SK-N-SH (cell line): ENCODE measurements at regions not wholly inside any gene's neighbourhood (a gene's known extent, or its start where the extent isn't known, plus 50 kb on each side); places are given as distances from the start of the nearest gene placed in this dataset.

Source experiments
- CTCF ChIA-PET: fragments of 300-600, 350-600 bp; formaldehyde crosslinking; extraction: SDS; loops from one replicate; lab custom pipeline; 2021; lab: Yijun Ruan, JAX
- POLR2A ChIA-PET: fragments of 350-600 bp; sonication (Branson Sonifier 250); formaldehyde crosslinking; extraction: SDS; loops from one replicate; lab custom pipeline; 2020; ENCODE audit warnings: antibody characterized with exemption, inconsistent platforms; lab: Yijun Ruan, JAX
- DNase-seq: peaks from one replicate; pipeline ENCODE4 v3.0.0; 2012
- H2AFZ ChIP-seq: fragments of 200-600 bp; sonication (generic); 2 replicates; pipeline ENCODE4 v1.8.1; 2016; ENCODE audit warnings: antibody characterized with exemption, mild to moderate bottlenecking, low read depth
- H3F3A ChIP-seq: fragments of 200-600 bp; sonication (generic); replicated peaks from 2 replicates; pipeline ENCODE3; 2016; ENCODE audit warnings: antibody characterized with exemption, mild to moderate bottlenecking; ENCODE audit not compliant: insufficient read depth
- H3K27ac ChIP-seq, 2 experiments: fragments of 200-500 bp in 1 of 2; fragments of 200-600 bp in 1 of 2; sonication (Bioruptor generic) in 1 of 2; sonication (generic), shearing (Covaris generic) in 1 of 2; 2 replicates each; pipeline versions ENCODE4 v1.5.1 to v1.6.1; 2014 to 2016; ENCODE audit warnings: low read depth in 2 of 2, inconsistent platforms in 1 of 2, low read length in 1 of 2, mild to moderate bottlenecking in 1 of 2, mixed read lengths in 1 of 2
- H3K27me3 ChIP-seq: fragments of 200-600 bp; sonication (generic), shearing (Covaris generic); 2 replicates; pipeline ENCODE4 v1.6.1; 2016; ENCODE audit warnings: mixed run types; ENCODE audit not compliant: insufficient read depth
- H3K36me3 ChIP-seq, 2 experiments: fragments of 200-500 bp in 1 of 2; fragments of 200-600 bp in 1 of 2; sonication (Bioruptor generic) in 1 of 2; sonication (generic) in 1 of 2; replicated peaks in 1 of 2; 2 replicates each; pipeline versions ENCODE3 to v1.5.1; 2014 to 2016; ENCODE audit warnings: low read length in 1 of 2, mild to moderate bottlenecking in 1 of 2; ENCODE audit not compliant: insufficient read depth in 2 of 2, control insufficient read depth in 1 of 2
- H3K4me1 ChIP-seq, 2 experiments: fragments of 200-500 bp in 1 of 2; fragments of 200-600 bp in 1 of 2; sonication (Bioruptor generic) in 1 of 2; sonication (generic), shearing (Covaris generic) in 1 of 2; 2 replicates each; pipeline versions ENCODE4 v1.5.1 to v1.6.1; 2014 to 2016; ENCODE audit warnings: low read depth in 1 of 2, low read length in 1 of 2, mixed run types in 1 of 2; ENCODE audit not compliant: insufficient read depth in 2 of 2, control insufficient read depth in 1 of 2
- H3K4me2 ChIP-seq: fragments of 200-600 bp; sonication (generic), shearing (Covaris generic); 2 replicates; pipeline ENCODE4 v1.6.1; 2017; ENCODE audit warnings: mixed run types
- H3K4me3 ChIP-seq, 2 experiments: fragments of 200-500 bp in 1 of 2; fragments of 200-600 bp in 1 of 2; sonication (Bioruptor generic) in 1 of 2; sonication (generic), shearing (Covaris generic) in 1 of 2; 2 replicates each; pipeline versions ENCODE4 v1.5.1 to v1.8.1; 2014 to 2016; ENCODE audit warnings: low read depth in 2 of 2, inconsistent platforms in 1 of 2, low read length in 1 of 2, mild to moderate bottlenecking in 1 of 2, mixed read lengths in 1 of 2, moderate library complexity in 1 of 2
- H3K79me2 ChIP-seq: fragments of 200-600 bp; sonication (generic); 2 replicates; pipeline ENCODE4 v1.8.1; 2017; ENCODE audit warnings: mild to moderate bottlenecking; ENCODE audit not compliant: insufficient read depth
- H3K9ac ChIP-seq: fragments of 200-600 bp; sonication (generic); 2 replicates; pipeline ENCODE4 v1.6.1; 2017; ENCODE audit warnings: mixed run types
- H3K9me2 ChIP-seq: fragments of 200-600 bp; sonication (generic); 2 replicates; pipeline ENCODE4 v1.6.1; 2017; ENCODE audit warnings: mixed run types
- H3K9me3 ChIP-seq: fragments of 200-600 bp; sonication (generic); 2 replicates; pipeline ENCODE4 v1.6.1; 2017; ENCODE audit warnings: mixed run types, mild to moderate bottlenecking, moderate library complexity
- H4K20me1 ChIP-seq: fragments of 200-600 bp; sonication (generic); 2 replicates; pipeline ENCODE4 v1.6.1; 2017; ENCODE audit warnings: mild to moderate bottlenecking, mixed run types; ENCODE audit not compliant: insufficient read depth
- ELF1 ChIP-seq: IDR thresholded peaks from 2 replicates; pipeline ENCODE4 v1.4.0; 2012
- EZH2phosphoT487 ChIP-seq: fragments of 200-600 bp; sonication (generic); IDR thresholded peaks from 2 replicates; pipeline ENCODE4 v1.6.1; 2017; ENCODE audit warnings: low read depth, mixed run types, mild to moderate bottlenecking, antibody characterized with exemption, moderate library complexity, borderline replicate concordance
- FOSL2 ChIP-seq: IDR thresholded peaks from 2 replicates; pipeline ENCODE4 v1.4.0; 2012; ENCODE audit warnings: low read depth, mild to moderate bottlenecking, moderate library complexity, borderline replicate concordance
- FOXM1 ChIP-seq: IDR thresholded peaks from 2 replicates; pipeline ENCODE4 v1.4.0; 2012; ENCODE audit warnings: low read depth, mild to moderate bottlenecking
- GATA2 ChIP-seq: sonication (generic); formaldehyde crosslinking; IDR thresholded peaks from 2 replicates; pipeline ENCODE4 v1.5.0; 2020; ENCODE audit warnings: mild to moderate bottlenecking, missing genetic modification reagents
- IRF3 ChIP-seq: fragments of 150-350 bp; IDR thresholded peaks from 2 replicates; pipeline ENCODE4 v1.6.1; 2016; ENCODE audit warnings: mild to moderate bottlenecking, low read depth, low read length
- NFIC ChIP-seq: IDR thresholded peaks from 2 replicates; pipeline ENCODE4 v1.4.0; 2012; ENCODE audit warnings: borderline replicate concordance
- NRF1 ChIP-seq: IDR thresholded peaks from 2 replicates; pipeline ENCODE4 v1.6.1; 2012; ENCODE audit warnings: low read depth, mild to moderate bottlenecking, low read length
- RXRA ChIP-seq: IDR thresholded peaks from 2 replicates; pipeline ENCODE4 v1.4.0; 2012; ENCODE audit warnings: low read depth, mild to moderate bottlenecking, borderline replicate concordance
- SIN3A ChIP-seq: IDR thresholded peaks from 2 replicates; pipeline ENCODE4 v1.6.1; 2012; ENCODE audit warnings: low read depth, mild to moderate bottlenecking, low read length, moderate library complexity, borderline replicate concordance
- TAF1 ChIP-seq: IDR thresholded peaks from 2 replicates; pipeline ENCODE4 v1.6.1; 2012; ENCODE audit warnings: low read depth, mild to moderate bottlenecking, low read length, moderate library complexity, borderline replicate concordance
- TCF12 ChIP-seq: IDR thresholded peaks from 2 replicates; pipeline ENCODE4 v1.4.0; 2012
- TEAD4 ChIP-seq: IDR thresholded peaks from 2 replicates; pipeline ENCODE4 v1.4.0; 2012; ENCODE audit warnings: mild to moderate bottlenecking, borderline replicate concordance; ENCODE audit not compliant: insufficient read depth
- YY1 ChIP-seq: IDR thresholded peaks from 2 replicates; pipeline ENCODE4 v1.4.0; 2012; ENCODE audit warnings: low read depth, mild to moderate bottlenecking
- ZBTB33 ChIP-seq: IDR thresholded peaks from 2 replicates; pipeline ENCODE4 v1.4.0; 2012; ENCODE audit warnings: low read depth, borderline replicate concordance
- WGBS: methylation state at CpG from one replicate; pipeline ENCODE4 v1.1.6; 2017; ENCODE audit warnings: low lambda C conversion rate; 5-methylcytosine and 5-hydroxymethylcytosine counted together
- TF ChIP-seq, protein P1 (sequence below): fragments of 150-350 bp; IDR thresholded peaks from 2 replicates; pipeline ENCODE4 v1.6.1; 2017; ENCODE audit warnings: antibody characterized with exemption, low read length, low read depth, borderline replicate concordance
- TF ChIP-seq, protein P2 (sequence below): IDR thresholded peaks from 2 replicates; pipeline ENCODE4; 2012
- TF ChIP-seq, protein P3 (sequence below): fragments of 200-600 bp; sonication (generic); IDR thresholded peaks from 2 replicates; pipeline ENCODE4 v1.6.1; 2017; ENCODE audit warnings: antibody characterized with exemption, mild to moderate bottlenecking, moderate library complexity
- TF ChIP-seq, protein P4 (sequence below): IDR thresholded peaks from 2 replicates; pipeline ENCODE4 v1.4.0; 2012; ENCODE audit warnings: low read depth, borderline replicate concordance

DNA sequence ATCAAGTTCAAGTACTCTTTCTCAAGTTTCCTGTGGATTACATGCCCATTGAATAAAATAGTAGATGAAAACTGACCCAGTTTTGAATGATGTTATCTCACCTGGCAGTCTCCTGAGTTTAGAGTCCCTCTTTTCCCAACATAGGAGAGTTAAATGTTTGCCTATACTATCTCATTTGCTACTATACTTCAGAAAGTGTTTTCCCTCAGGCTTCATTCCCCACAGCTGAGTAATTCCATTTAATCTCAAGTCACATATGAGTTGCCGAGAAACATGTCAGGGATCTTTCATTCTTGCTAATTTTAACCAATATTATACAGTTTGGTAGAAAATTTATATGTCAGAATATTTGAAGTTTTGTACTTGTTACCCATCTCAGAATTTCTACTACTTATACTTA lies 150.4 kb upstream of the CDH19 start:
- Histone ChIP-seq H3K4me2 (no peak overlapping the region), H3K9me2 (no peaks in the 10 kb centered on the region), H3K9ac (no peak overlapping the region), H3K4me1 (no peaks in the 10 kb centered on the region; a peak in 1 of 4 replicates), H3K9me3 (no peaks in the 10 kb centered on the region), H3K36me3 (no peaks in the 10 kb centered on the region), H3K4me3 (no peak overlapping the region), H4K20me1 (no peaks in the 10 kb centered on the region), H3K79me2 (no peaks in the 10 kb centered on the region), H3K27me3 (no peaks in the 10 kb centered on the region), H2AFZ (no peak overlapping the region), H3F3A (no peaks in the 10 kb centered on the region), H3K27ac (no peak overlapping the region)
- WGBS: 31% methylated on average over 1 of the region's 1 CpG
- CTCF ChIA-PET: no interaction called here
- DNase-seq: no peak
- TF ChIP-seq, protein P1, sequence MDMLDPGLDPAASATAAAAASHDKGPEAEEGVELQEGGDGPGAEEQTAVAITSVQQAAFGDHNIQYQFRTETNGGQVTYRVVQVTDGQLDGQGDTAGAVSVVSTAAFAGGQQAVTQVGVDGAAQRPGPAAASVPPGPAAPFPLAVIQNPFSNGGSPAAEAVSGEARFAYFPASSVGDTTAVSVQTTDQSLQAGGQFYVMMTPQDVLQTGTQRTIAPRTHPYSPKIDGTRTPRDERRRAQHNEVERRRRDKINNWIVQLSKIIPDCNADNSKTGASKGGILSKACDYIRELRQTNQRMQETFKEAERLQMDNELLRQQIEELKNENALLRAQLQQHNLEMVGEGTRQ: no peak
- TF ChIP-seq GATA2 (CRISPR knock-in tag) (no peak), FOSL2 (no peak), YY1 (no peak), ELF1 (no peak), NRF1 (no peak), TCF12 (no peak), NFIC (no peak), ZBTB33 (no peak), RXRA (no peak), EZH2phosphoT487 (no peak), SIN3A (no peak), TEAD4 (no peak), IRF3 (no peak), FOXM1 (no peak), TAF1 (no peak)
- TF ChIP-seq, protein P2, sequence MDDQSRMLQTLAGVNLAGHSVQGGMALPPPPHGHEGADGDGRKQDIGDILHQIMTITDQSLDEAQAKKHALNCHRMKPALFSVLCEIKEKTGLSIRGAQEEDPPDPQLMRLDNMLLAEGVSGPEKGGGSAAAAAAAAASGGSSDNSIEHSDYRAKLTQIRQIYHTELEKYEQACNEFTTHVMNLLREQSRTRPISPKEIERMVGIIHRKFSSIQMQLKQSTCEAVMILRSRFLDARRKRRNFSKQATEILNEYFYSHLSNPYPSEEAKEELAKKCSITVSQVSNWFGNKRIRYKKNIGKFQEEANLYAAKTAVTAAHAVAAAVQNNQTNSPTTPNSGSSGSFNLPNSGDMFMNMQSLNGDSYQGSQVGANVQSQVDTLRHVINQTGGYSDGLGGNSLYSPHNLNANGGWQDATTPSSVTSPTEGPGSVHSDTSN: no peak
- TF ChIP-seq, protein P3, sequence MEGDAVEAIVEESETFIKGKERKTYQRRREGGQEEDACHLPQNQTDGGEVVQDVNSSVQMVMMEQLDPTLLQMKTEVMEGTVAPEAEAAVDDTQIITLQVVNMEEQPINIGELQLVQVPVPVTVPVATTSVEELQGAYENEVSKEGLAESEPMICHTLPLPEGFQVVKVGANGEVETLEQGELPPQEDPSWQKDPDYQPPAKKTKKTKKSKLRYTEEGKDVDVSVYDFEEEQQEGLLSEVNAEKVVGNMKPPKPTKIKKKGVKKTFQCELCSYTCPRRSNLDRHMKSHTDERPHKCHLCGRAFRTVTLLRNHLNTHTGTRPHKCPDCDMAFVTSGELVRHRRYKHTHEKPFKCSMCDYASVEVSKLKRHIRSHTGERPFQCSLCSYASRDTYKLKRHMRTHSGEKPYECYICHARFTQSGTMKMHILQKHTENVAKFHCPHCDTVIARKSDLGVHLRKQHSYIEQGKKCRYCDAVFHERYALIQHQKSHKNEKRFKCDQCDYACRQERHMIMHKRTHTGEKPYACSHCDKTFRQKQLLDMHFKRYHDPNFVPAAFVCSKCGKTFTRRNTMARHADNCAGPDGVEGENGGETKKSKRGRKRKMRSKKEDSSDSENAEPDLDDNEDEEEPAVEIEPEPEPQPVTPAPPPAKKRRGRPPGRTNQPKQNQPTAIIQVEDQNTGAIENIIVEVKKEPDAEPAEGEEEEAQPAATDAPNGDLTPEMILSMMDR: no peak
- TF ChIP-seq, protein P4, sequence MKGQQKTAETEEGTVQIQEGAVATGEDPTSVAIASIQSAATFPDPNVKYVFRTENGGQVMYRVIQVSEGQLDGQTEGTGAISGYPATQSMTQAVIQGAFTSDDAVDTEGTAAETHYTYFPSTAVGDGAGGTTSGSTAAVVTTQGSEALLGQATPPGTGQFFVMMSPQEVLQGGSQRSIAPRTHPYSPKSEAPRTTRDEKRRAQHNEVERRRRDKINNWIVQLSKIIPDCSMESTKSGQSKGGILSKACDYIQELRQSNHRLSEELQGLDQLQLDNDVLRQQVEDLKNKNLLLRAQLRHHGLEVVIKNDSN: no peak
- POLR2A ChIA-PET: no interaction called here
